ENCODE measurements at regions not wholly inside any gene's neighbourhood (a gene's known extent, or its start where the extent isn't known, plus 50 kb on each side); places are given as distances from the start of the nearest gene placed in this dataset.

DNA sequence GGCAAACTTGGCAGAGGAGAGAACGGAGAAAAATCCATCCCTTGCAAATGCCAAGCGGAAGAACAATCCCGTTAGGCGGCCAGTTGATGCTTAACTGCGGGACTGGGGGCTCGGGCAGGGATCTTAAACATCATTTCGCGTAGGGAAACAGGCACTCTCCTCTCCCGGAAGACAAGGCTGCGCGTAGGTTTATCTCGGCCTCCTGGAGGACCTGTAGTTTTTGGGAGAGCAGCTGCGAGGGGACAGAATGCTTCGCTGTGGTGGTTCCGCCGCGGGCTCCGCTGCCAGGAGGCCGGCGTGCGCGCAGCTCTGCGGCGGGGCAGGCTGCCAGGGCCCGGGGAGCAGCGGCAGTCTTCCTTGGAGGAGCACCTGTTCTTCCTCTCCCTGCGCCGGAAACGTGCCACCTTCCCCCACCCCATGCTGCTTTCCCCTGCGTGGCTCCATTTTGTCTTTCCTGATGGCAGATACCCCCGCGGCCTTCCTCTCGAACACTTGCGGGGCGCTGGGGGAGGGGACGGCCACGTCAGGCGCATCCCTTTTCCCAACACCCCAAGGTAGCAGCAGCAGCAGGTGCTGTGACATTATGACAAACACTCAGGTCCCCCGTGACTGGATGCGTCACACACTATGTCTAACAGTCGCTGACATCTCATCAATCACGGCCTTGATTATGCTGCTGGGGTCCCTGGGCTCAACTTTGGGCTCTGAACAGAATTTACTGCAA lies 230.7 kb upstream of the BTBD3 start:
- Histone ChIP-seq H3K79me2 (ENCODE audit: low read length) (no peaks in the 10 kb centered on the region), H3K9me3 (ENCODE audit: insufficient read depth, low read length) (no peaks in the 10 kb centered on the region), H3K36me3 (replicated peaks; ENCODE audit: low read depth, low read length) (no peaks in the 10 kb centered on the region), H3K4me1 (ENCODE audit: low read length) (no peaks in the 10 kb centered on the region), H2AFZ (ENCODE audit: low read depth, low read length) (no peak overlapping the region), H4K20me1 (ENCODE audit: insufficient read depth, low read length) (no peaks in the 10 kb centered on the region), H3K4me2 (ENCODE audit: low read length) (no peak overlapping the region), H3K4me3 (ENCODE audit: low read length) (no peak overlapping the region), H3K27me3 (ENCODE audit: low read depth, low read length) (no peaks in the 10 kb centered on the region), H3K27ac (ENCODE audit: low read length) (no peak overlapping the region), H3K9ac (ENCODE audit: low read length) (no peak overlapping the region)
- no peak for TF ChIP-seq EZH2phosphoT487 (IDR thresholded peaks at IDR 0.05; ENCODE audit: low read depth)

GRCh38 chr20:11687546-11688292 lies 230.0 kb upstream of the BTBD3 start:
- Histone ChIP-seq H3K79me2 (ENCODE audit: low read length) (no peaks in the 10 kb centered on the region), H3K4me1 (ENCODE audit: low read length) (no peaks in the 10 kb centered on the region), H3K4me3 (ENCODE audit: low read length) (no peak overlapping the region), H3K4me2 (ENCODE audit: low read length) (no peak overlapping the region), H3K27me3 (ENCODE audit: low read depth, low read length) (no peaks in the 10 kb centered on the region), H2AFZ (ENCODE audit: low read depth, low read length) (no peak overlapping the region), H3K9ac (ENCODE audit: low read length) (no peak overlapping the region), H3K36me3 (replicated peaks; ENCODE audit: low read depth, low read length) (no peaks in the 10 kb centered on the region), H3K27ac (ENCODE audit: low read length) (no peak overlapping the region), H4K20me1 (ENCODE audit: insufficient read depth, low read length) (no peaks in the 10 kb centered on the region), H3K9me3 (ENCODE audit: insufficient read depth, low read length) (no peaks in the 10 kb centered on the region)
- TF ChIP-seq, protein P1, sequence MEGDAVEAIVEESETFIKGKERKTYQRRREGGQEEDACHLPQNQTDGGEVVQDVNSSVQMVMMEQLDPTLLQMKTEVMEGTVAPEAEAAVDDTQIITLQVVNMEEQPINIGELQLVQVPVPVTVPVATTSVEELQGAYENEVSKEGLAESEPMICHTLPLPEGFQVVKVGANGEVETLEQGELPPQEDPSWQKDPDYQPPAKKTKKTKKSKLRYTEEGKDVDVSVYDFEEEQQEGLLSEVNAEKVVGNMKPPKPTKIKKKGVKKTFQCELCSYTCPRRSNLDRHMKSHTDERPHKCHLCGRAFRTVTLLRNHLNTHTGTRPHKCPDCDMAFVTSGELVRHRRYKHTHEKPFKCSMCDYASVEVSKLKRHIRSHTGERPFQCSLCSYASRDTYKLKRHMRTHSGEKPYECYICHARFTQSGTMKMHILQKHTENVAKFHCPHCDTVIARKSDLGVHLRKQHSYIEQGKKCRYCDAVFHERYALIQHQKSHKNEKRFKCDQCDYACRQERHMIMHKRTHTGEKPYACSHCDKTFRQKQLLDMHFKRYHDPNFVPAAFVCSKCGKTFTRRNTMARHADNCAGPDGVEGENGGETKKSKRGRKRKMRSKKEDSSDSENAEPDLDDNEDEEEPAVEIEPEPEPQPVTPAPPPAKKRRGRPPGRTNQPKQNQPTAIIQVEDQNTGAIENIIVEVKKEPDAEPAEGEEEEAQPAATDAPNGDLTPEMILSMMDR (IDR thresholded peaks at IDR 0.05; ENCODE audit: low read depth, low read length), result no peak
- TF ChIP-seq EZH2phosphoT487 (IDR thresholded peaks at IDR 0.05; ENCODE audit: low read depth), result no peak

GRCh38 chr20:11689262-11689661 lies 228.4 kb upstream of the BTBD3 start:
- Histone ChIP-seq H3K36me3 (replicated peaks; ENCODE audit: low read depth, low read length) (no peaks in the 10 kb centered on the region), H3K27me3 (ENCODE audit: low read depth, low read length) (no peaks in the 10 kb centered on the region), H3K9me3 (ENCODE audit: insufficient read depth, low read length) (no peaks in the 10 kb centered on the region), H3K4me3 (ENCODE audit: low read length) (no peak overlapping the region), H4K20me1 (ENCODE audit: insufficient read depth, low read length) (no peaks in the 10 kb centered on the region), H3K4me2 (ENCODE audit: low read length) (no peak overlapping the region), H3K27ac (ENCODE audit: low read length) (no peak overlapping the region), H3K79me2 (ENCODE audit: low read length) (no peaks in the 10 kb centered on the region), H2AFZ (ENCODE audit: low read depth, low read length) (no peak overlapping the region), H3K4me1 (ENCODE audit: low read length) (no peaks in the 10 kb centered on the region), H3K9ac (ENCODE audit: low read length) (no peak overlapping the region)
- TF ChIP-seq, protein P1 (IDR thresholded peaks at IDR 0.05; ENCODE audit: low read depth, low read length), result no peak

- Histone ChIP-seq H3K4me2 (ENCODE audit: low read length) (no peak overlapping the region), H3K36me3 (replicated peaks; ENCODE audit: low read depth, low read length) (no peaks in the 10 kb centered on the region), H3K4me1 (ENCODE audit: low read length) (no peaks in the 10 kb centered on the region), H3K9me3 (ENCODE audit: insufficient read depth, low read length) (no peaks in the 10 kb centered on the region), H3K79me2 (ENCODE audit: low read length) (no peaks in the 10 kb centered on the region), H4K20me1 (ENCODE audit: insufficient read depth, low read length) (no peaks in the 10 kb centered on the region), H2AFZ (ENCODE audit: low read depth, low read length) (no peak overlapping the region), H3K27ac (ENCODE audit: low read length) (no peak overlapping the region), H3K9ac (ENCODE audit: low read length) (no peak overlapping the region), H3K4me3 (ENCODE audit: low read length) (no peak overlapping the region), H3K27me3 (ENCODE audit: low read depth, low read length) (no peaks in the 10 kb centered on the region)
- no peak for TF ChIP-seq EZH2phosphoT487 (IDR thresholded peaks at IDR 0.05; ENCODE audit: low read depth)
- TF ChIP-seq, protein P1 (IDR thresholded peaks at IDR 0.05; ENCODE audit: low read depth, low read length), result no peak
Measured at GRCh38 chr20:11691766-11692165, 225.9 kb upstream of the BTBD3 start.

Data from OCI-LY3 (cell line).